Activated CD4-positive, alpha-beta T cell treated with anti-CD3 and anti-CD28 coated beads, Interleukin-2, amount 50 U/mL, for 1 hour (primary cell): ENCODE measurements at regions not wholly inside any gene's neighbourhood (a gene's known extent, or its start where the extent isn't known, plus 50 kb on each side); places are given as distances from the start of the nearest gene placed in this dataset.
A peak's percentile ranks its signal among the peaks of the same experiment; 100 is the strongest.

Experiments used
- DNase-seq: peaks from one replicate; pipeline ENCODE4 v3.0.0-alpha.2; 2020

- no peak for DNase-seq
These were observed 1124.1 kb downstream of the VRK1 start for GRCh38 chr14:97921296-97921695.

- DNase-seq: no peak
These were observed 1127.9 kb downstream of the VRK1 start for GRCh38 chr14:97924922-97925613.

- no peak for DNase-seq
These were observed 1133.0 kb downstream of the VRK1 start for GRCh38 chr14:97930166-97930565.

GRCh38 chr14:97931273-97931672 is 1134.1 kb downstream of the VRK1 start:
- DNase-seq: no peak

- DNase-seq: no peak
These were observed 1145.7 kb downstream of the VRK1 start for GRCh38 chr14:97942921-97943320.

GRCh38 chr14:97943619-97944018 is 1146.4 kb downstream of the VRK1 start:
- no peak for DNase-seq

- no peak for DNase-seq
These were observed 1147.2 kb downstream of the VRK1 start for GRCh38 chr14:97944380-97944779.

GRCh38 chr14:97945631-97946030 is 1148.4 kb downstream of the VRK1 start:
- no peak for DNase-seq

GRCh38 chr14:97946240-97946639 is 1149.1 kb downstream of the VRK1 start:
- no peak for DNase-seq

GRCh38 chr14:97946641-97947040 is 1149.5 kb downstream of the VRK1 start:
- DNase-seq: no peak

GRCh38 chr14:97948841-97949240 is 1151.7 kb downstream of the VRK1 start:
- no peak for DNase-seq

GRCh38 chr14:97956581-97957340 is 1159.6 kb downstream of the VRK1 start:
- DNase-seq: no peak

- DNase-seq: no peak
These were observed 1162.1 kb downstream of the VRK1 start for GRCh38 chr14:97959251-97959650.

- DNase-seq: no peak
These were observed 1163.3 kb downstream of the VRK1 start for GRCh38 chr14:97960436-97960835.

GRCh38 chr14:97970222-97970621 is 1173.0 kb downstream of the VRK1 start:
- DNase-seq: no peak

- no peak for DNase-seq
These were observed 1178.0 kb downstream of the VRK1 start for GRCh38 chr14:97975216-97975615.

GRCh38 chr14:97975962-97976361 is 1178.8 kb downstream of the VRK1 start:
- DNase-seq: peak; percentile 11

GRCh38 chr14:97976861-97977260 is 1179.7 kb downstream of the VRK1 start:
- no peak for DNase-seq

- peak; percentile 70 for DNase-seq
These were observed 1180.6 kb downstream of the VRK1 start for GRCh38 chr14:97977651-97978261.

- peak; percentile 77 for DNase-seq
These were observed 1181.2 kb downstream of the VRK1 start for GRCh38 chr14:97978341-97978740.

GRCh38 chr14:97993508-97994019 is 1196.4 kb downstream of the VRK1 start:
- DNase-seq: no peak

GRCh38 chr14:97994020-97994531 is 1196.9 kb downstream of the VRK1 start:
- peak; percentile 13 for DNase-seq

- no peak for DNase-seq
These were observed 1197.9 kb downstream of the VRK1 start for GRCh38 chr14:97995038-97995437.

- DNase-seq: no peak
These were observed 1198.3 kb downstream of the VRK1 start for GRCh38 chr14:97995531-97995930.
